HK-2 (cell line): ENCODE measurements at regions not wholly inside any gene's neighbourhood (a gene's known extent, or its start where the extent isn't known, plus 50 kb on each side); places are given as distances from the start of the nearest gene placed in this dataset.
A peak's percentile ranks its signal among the peaks of the same experiment; 100 is the strongest.

Source experiments
- DNase-seq: peaks from one replicate; pipeline ENCODE4 v3.0.0-alpha.2; 2018; ENCODE audit not compliant: unreplicated experiment

GRCh38 chr6:53744321-53744720, 50.5 kb upstream of the LRRC1 start:
- DNase-seq: no peak

GRCh38 chr6:53741034-53741823, 53.6 kb upstream of the LRRC1 start:
- no peak for DNase-seq

- no peak for DNase-seq
Observed at GRCh38 chr6:53737746-53738145, 57.1 kb upstream of the LRRC1 start.

- no peak for DNase-seq
Observed at GRCh38 chr6:53735896-53736295, 58.9 kb upstream of the LRRC1 start.

- peak; percentile 77 for DNase-seq
Observed at GRCh38 chr6:53734473-53735299, 60.1 kb upstream of the LRRC1 start.

- no peak for DNase-seq
Observed at GRCh38 chr6:53731866-53732636, 62.8 kb upstream of the LRRC1 start.

GRCh38 chr6:53730767-53731166, 64.0 kb upstream of the LRRC1 start:
- DNase-seq: no peak

- peak; percentile 35 for DNase-seq
Observed at GRCh38 chr6:53728570-53729194, 63.1 kb upstream of the KLHL31 start.

GRCh38 chr6:53727748-53728147, 62.2 kb upstream of the KLHL31 start:
- DNase-seq: peak; percentile 10

GRCh38 chr6:53725791-53726575, 60.4 kb upstream of the KLHL31 start:
- peak; percentile 77 for DNase-seq

- DNase-seq: no peak
Observed at GRCh38 chr6:53724501-53724900, 58.9 kb upstream of the KLHL31 start.

GRCh38 chr6:53723331-53723730, 57.8 kb upstream of the KLHL31 start:
- no peak for DNase-seq

GRCh38 chr6:53721766-53722165, 56.2 kb upstream of the KLHL31 start:
- DNase-seq: no peak

- DNase-seq: peak; percentile 13
Observed at GRCh38 chr6:53718597-53719460, 53.3 kb upstream of the KLHL31 start.

GRCh38 chr6:53717566-53717965, 52.0 kb upstream of the KLHL31 start:
- no peak for DNase-seq

- DNase-seq: no peak
Observed at GRCh38 chr6:53715434-53715833, 49.9 kb upstream of the KLHL31 start.
